Endothelial cell of umbilical vein (primary cell): ENCODE measurements at regions not wholly inside any gene's neighbourhood (a gene's known extent, or its start where the extent isn't known, plus 50 kb on each side); places are given as distances from the start of the nearest gene placed in this dataset.

Source experiments
- BruUV-seq: library from RNA; stranded (reverse); fragments of 400-500 nt; replicated peaks from 2 replicates; lab custom pipeline; 2021; lab: Mats Ljungman, UMichigan
- CTCF ChIA-PET: fragments of 300-600, 350-600 bp; sonication (Branson Sonifier 250); formaldehyde crosslinking; loops from one replicate; lab custom pipeline; 2021; ENCODE audit warnings: antibody characterized with exemption, inconsistent platforms; lab: Charles Lee
- POLR2A ChIA-PET: fragments of 300-600, 350-600 bp; sonication (Branson Sonifier 250); formaldehyde crosslinking; loops from one replicate; lab custom pipeline; 2021; ENCODE audit warnings: antibody characterized with exemption, inconsistent platforms; lab: Charles Lee
- DNase-seq: peaks from one replicate; pipeline ENCODE4 v3.0.0-alpha.2; 2011; ENCODE audit warnings: low read depth, low spot score
- FAIRE-seq: peaks from 2 replicates; lab custom pipeline; 2011; peaks lifted over from hg19 to GRCh38; lab: Jason Lieb, UNC
- H2AFZ ChIP-seq: 2 replicates; pipeline ENCODE4 v1.6.0; 2012; ENCODE audit warnings: low read depth, low read length, control low read depth, inconsistent platforms
- H3K27ac ChIP-seq: 2 replicates; pipeline ENCODE4 v1.5.1; 2011; ENCODE audit warnings: low read depth, mild to moderate bottlenecking, control low read depth, low read length, moderate library complexity; ENCODE audit not compliant: insufficient read depth
- H3K27me3 ChIP-seq, 2 experiments: 2 replicates each; pipeline versions ENCODE4 v1.6.0 to v1.6.1; 2011; ENCODE audit warnings: low read length in 2 of 2, mixed read lengths in 1 of 2; ENCODE audit not compliant: control insufficient read depth in 2 of 2, insufficient read depth in 2 of 2
- H3K36me3 ChIP-seq, 2 experiments: 2 replicates in 1 of 2; 3 replicates in 1 of 2; pipeline ENCODE4 v1.5.1; 2011; ENCODE audit warnings: low read length in 2 of 2, mild to moderate bottlenecking in 1 of 2, moderate library complexity in 1 of 2; ENCODE audit not compliant: control insufficient read depth in 2 of 2, insufficient read depth in 2 of 2; ENCODE audit errors: extremely low read depth in 1 of 2
- H3K4me1 ChIP-seq: 3 replicates; pipeline ENCODE4 v1.5.1; 2011; ENCODE audit warnings: mild to moderate bottlenecking, low read length; ENCODE audit not compliant: control insufficient read depth, insufficient read depth; ENCODE audit errors: extremely low read depth
- H3K4me2 ChIP-seq: 2 replicates; pipeline ENCODE4 v1.6.1; 2011; ENCODE audit warnings: low read length, control low read depth, mixed read lengths; ENCODE audit not compliant: insufficient read depth
- H3K4me3 ChIP-seq, 3 experiments: fragments of 200-600 bp in 1 of 3; sonication (generic), shearing (Covaris generic) in 1 of 3; replicated peaks in 1 of 3; 2 replicates each; pipeline ENCODE4 v1.5.1; 2011 to 2016; ENCODE audit warnings: control low read depth in 3 of 3, low read length in 3 of 3, mild to moderate bottlenecking in 2 of 3, inconsistent platforms in 1 of 3, low read depth in 1 of 3, moderate library complexity in 1 of 3; ENCODE audit not compliant: insufficient read depth in 1 of 3
- H3K79me2 ChIP-seq: 2 replicates; pipeline ENCODE4 v1.6.0; 2012; ENCODE audit warnings: low read length, inconsistent platforms; ENCODE audit not compliant: control insufficient read depth, insufficient read depth
- H3K9ac ChIP-seq: replicated peaks from 2 replicates; pipeline ENCODE3; 2011; ENCODE audit warnings: low read length, control low read depth; ENCODE audit not compliant: insufficient read depth; ENCODE audit errors: extremely low read depth
- H3K9me1 ChIP-seq: replicated peaks from 3 replicates; pipeline ENCODE4 v1.6.0; 2011; ENCODE audit warnings: mild to moderate bottlenecking, low read length; ENCODE audit not compliant: control insufficient read depth, insufficient read depth; ENCODE audit errors: extremely low read depth
- H3K9me3 ChIP-seq: replicated peaks from 2 replicates; pipeline ENCODE4 v1.5.1; 2012; ENCODE audit warnings: low read length, inconsistent platforms; ENCODE audit not compliant: control insufficient read depth, insufficient read depth
- H4K20me1 ChIP-seq: replicated peaks from 2 replicates; pipeline ENCODE3; 2011; ENCODE audit warnings: mild to moderate bottlenecking, low read length; ENCODE audit not compliant: control insufficient read depth, insufficient read depth; ENCODE audit errors: extremely low read depth
- CTCF ChIP-seq, 2 donors: IDR thresholded peaks; 1 replicate in 1 of 2; 2 replicates in 1 of 2; pipeline ENCODE4 v1.5.1; 2011; ENCODE audit warnings: low read length in 2 of 2, mild to moderate bottlenecking in 2 of 2, moderate library complexity in 2 of 2, control low read depth in 1 of 2, inconsistent platforms in 1 of 2, low read depth in 1 of 2; ENCODE audit not compliant: insufficient read depth in 1 of 2; ENCODE audit errors: extremely low read depth in 1 of 2
- EZH2 ChIP-seq: IDR thresholded peaks from 2 replicates; pipeline ENCODE4 v1.6.1; 2012; ENCODE audit warnings: borderline replicate concordance, low read depth, mild to moderate bottlenecking, moderate library complexity, low read length, inconsistent platforms; ENCODE audit not compliant: severe bottlenecking
- FOS ChIP-seq: IDR thresholded peaks from 2 replicates; pipeline ENCODE4 v1.6.1; 2011; ENCODE audit warnings: mild to moderate bottlenecking, low read length, moderate library complexity, borderline replicate concordance; ENCODE audit not compliant: insufficient read depth
- GATA2 ChIP-seq: IDR thresholded peaks from 2 replicates; pipeline ENCODE4 v1.7.0; 2011; ENCODE audit warnings: low read depth, mild to moderate bottlenecking, moderate library complexity, mixed read lengths, low read length; ENCODE audit not compliant: insufficient read length, insufficient read depth
- JUN ChIP-seq: IDR thresholded peaks from 2 replicates; pipeline ENCODE4 v1.6.1; 2011; ENCODE audit warnings: borderline replicate concordance, low read depth; ENCODE audit not compliant: insufficient read length, insufficient read depth
- MAX ChIP-seq: IDR thresholded peaks from 2 replicates; pipeline ENCODE4 v1.6.1; 2011; ENCODE audit not compliant: insufficient read depth, insufficient read length
- MYC ChIP-seq: IDR thresholded peaks from one replicate; pipeline ENCODE4 v1.6.1; 2011; ENCODE audit warnings: mild to moderate bottlenecking, low read depth, low read length
- POLR2A ChIP-seq: IDR thresholded peaks from 2 replicates; pipeline ENCODE4 v1.6.1; 2012; ENCODE audit warnings: low read depth, mild to moderate bottlenecking, control low read depth, low read length
- POLR2AphosphoS5 ChIP-seq: IDR thresholded peaks from 2 replicates; pipeline ENCODE4 v1.6.1; 2012; ENCODE audit warnings: low read depth, mild to moderate bottlenecking, control low read depth, low read length, moderate library complexity; ENCODE audit not compliant: insufficient read depth
- dilution Hi-C: fragments of 300-500 bp; cut with MboI; formaldehyde crosslinking; loops from one replicate; pipeline ENCODE4 v1.15.0; 2019; ENCODE audit warnings: low sequenced_read_pairs; ENCODE audit not compliant: extremely low pct_ligation_motif_present
- intact Hi-C: fragments of 100-400 bp; cut with micrococcal nuclease; formaldehyde crosslinking; loops from one replicate; pipeline ENCODE4 v1.10.0; 2022

GRCh38 chr10:120644556-120645410, 187.8 kb downstream of the PLPP4 start:
- Histone ChIP-seq H3K9me1 (no peaks in the 10 kb centered on the region), H3K4me2 (no peak overlapping the region), H3K36me3 (no peaks in the 10 kb centered on the region), H4K20me1 (no peaks in the 10 kb centered on the region), H3K9ac (no peak overlapping the region), H3K79me2 (no peaks in the 10 kb centered on the region), H3K27me3 (no peaks in the 10 kb centered on the region), H2AFZ (no peak overlapping the region), H3K4me1 (peaks cover 24% of the 10 kb centered on the region), H3K27ac (no peak overlapping the region), H3K4me3 (no peak overlapping the region), H3K9me3 (no peaks in the 10 kb centered on the region)
- no TSS peak for BruUV-seq
- dilution Hi-C loops (no loop called here), intact Hi-C loops (no loop called here)
- FAIRE-seq = no peak
- POLR2A ChIA-PET = no interaction called here
- TF ChIP-seq MYC = no peak
- no peak for DNase-seq
- CTCF ChIA-PET = no interaction called here

GRCh38 chr10:120646159-120646732, 189.2 kb downstream of the PLPP4 start:
- Histone ChIP-seq H3K4me2 (no peak overlapping the region), H3K36me3 (no peaks in the 10 kb centered on the region), H3K9me1 (no peaks in the 10 kb centered on the region), H3K27me3 (no peaks in the 10 kb centered on the region), H3K4me1 (peaks cover 21% of the 10 kb centered on the region), H3K79me2 (no peaks in the 10 kb centered on the region), H3K4me3 (no peak overlapping the region), H3K27ac (no peak overlapping the region), H3K9ac (no peak overlapping the region), H2AFZ (no peak overlapping the region), H4K20me1 (no peaks in the 10 kb centered on the region), H3K9me3 (no peaks in the 10 kb centered on the region)
- POLR2A ChIA-PET = no interaction called here
- DNase-seq = no peak
- no TSS peak for BruUV-seq
- CTCF ChIA-PET = interaction anchor here (1.0 to 2.8 kb wide), 10 partner anchors 11 to 424 kb away, joined by 3 to 9 read pairs (median 5); no protein-coding TSS in a partner anchor
- FAIRE-seq = no peak
- TF ChIP-seq JUN (no peak), MYC (no peak), POLR2AphosphoS5 (no peak), FOS (no peak), CTCF (IDR thresholded peaks at IDR 0.05; ENCODE audit: extremely low read depth in 1 of 2, insufficient read depth in 1 of 2, low read depth in 1 of 2, low read length in 2 of 2) (no peak), POLR2A (no peak), GATA2 (no peak), MAX (no peak), EZH2 (no peak)
- dilution Hi-C loops (no loop called here), intact Hi-C loops (no loop called here)
